ENCODE measurements at regions not wholly inside any gene's neighbourhood (a gene's known extent, or its start where the extent isn't known, plus 50 kb on each side); places are given as distances from the start of the nearest gene placed in this dataset.
"Not testable (repeated sequence)": the region's sequence is repeated elsewhere in the genome, so short reads cannot be mapped to it uniquely, and the experiment has no call there.

DNA sequence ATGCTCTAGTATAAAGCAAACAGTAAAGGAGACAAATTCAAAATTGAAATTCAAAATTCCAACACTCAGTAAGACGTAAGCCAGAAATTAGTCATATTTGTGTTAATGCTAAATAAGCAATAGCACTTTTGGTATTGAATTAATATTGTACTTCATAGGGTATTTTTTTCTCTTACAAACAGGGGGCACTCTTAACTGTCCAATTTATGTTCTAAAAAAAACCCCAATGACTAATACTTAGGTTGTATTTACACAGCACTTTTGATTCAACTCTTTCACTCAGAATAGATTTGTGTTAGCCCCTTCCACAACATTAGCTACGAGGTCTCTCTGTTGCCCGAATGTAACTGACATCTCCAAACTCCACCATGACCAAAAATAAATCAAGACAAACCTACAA is 284.9 kb upstream of the COBL start:
- Mint-ChIP-seq H3K4me3 (no peak overlapping the region), H3K27ac (no peak overlapping the region)

DNA sequence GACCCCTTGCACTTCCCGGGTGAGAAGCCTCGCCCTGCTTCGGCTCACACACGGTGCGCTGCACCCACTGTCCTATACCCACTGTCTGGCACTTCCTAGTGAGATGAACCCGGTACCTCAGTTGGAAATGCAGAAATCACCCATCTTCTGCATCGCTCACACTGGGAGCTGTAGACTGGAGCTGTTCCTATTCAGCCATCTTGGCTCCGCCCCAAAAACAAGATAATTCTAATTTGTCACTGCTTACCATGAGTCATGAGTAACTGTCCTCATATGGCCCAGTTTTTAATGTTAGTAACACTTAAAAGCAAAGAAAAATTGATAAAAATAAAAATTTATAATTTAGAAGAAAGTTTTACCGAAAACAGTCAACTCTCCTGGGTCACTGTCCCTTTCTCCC is 283.3 kb upstream of the COBL start:
- not testable (repeated sequence) for H3K4me1 ChIP-seq; H3K9me3 ChIP-seq (ENCODE audit: low read depth); DNase-seq (ENCODE audit: low spot score); H3K79me2 ChIP-seq (ENCODE audit: low read depth); H3K9ac ChIP-seq; H3K4me2 ChIP-seq; H3K4me1 Mint-ChIP-seq; H3K4me3 Mint-ChIP-seq; H3K27ac Mint-ChIP-seq; H3K36me3 Mint-ChIP-seq; H3K4me3 ChIP-seq; H3K27me3 ChIP-seq; H3K36me3 ChIP-seq; H3K27me3 Mint-ChIP-seq (ENCODE audit: insufficient read depth, low read depth); H4K20me1 ChIP-seq (ENCODE audit: low read depth); H2AFZ ChIP-seq (replicated peaks); H3F3A ChIP-seq (ENCODE audit: low read depth); H3K27ac ChIP-seq
- H3K9me3 Mint-ChIP-seq, result peaks cover 40% of the 10 kb centered on the region

More for the DNA sequence above, 284.9 kb upstream of the COBL start:
- H3K27me3 Mint-ChIP-seq (ENCODE audit: insufficient read depth, low read depth), result no peaks in the 10 kb centered on the region
- Histone ChIP-seq H3K9me3 (ENCODE audit: low read depth) (no peaks in the 10 kb centered on the region), H3K27me3 (no peaks in the 10 kb centered on the region), H3K27ac (no peak overlapping the region), H3K9ac (no peak overlapping the region), H3K4me1 (no peaks in the 10 kb centered on the region), H2AFZ (replicated peaks) (no peak overlapping the region), H3K79me2 (ENCODE audit: low read depth) (no peaks in the 10 kb centered on the region), H3F3A (ENCODE audit: low read depth) (no peaks in the 10 kb centered on the region), H3K4me2 (no peak overlapping the region), H3K36me3 (no peaks in the 10 kb centered on the region), H4K20me1 (ENCODE audit: low read depth) (no peaks in the 10 kb centered on the region), H3K4me3 (no peak overlapping the region)
- no peak for DNase-seq (ENCODE audit: low spot score)
- H3K9me3 Mint-ChIP-seq, result peaks cover 37% of the 10 kb centered on the region
- H3K36me3 Mint-ChIP-seq, result peaks cover 8% of the 10 kb centered on the region
- H3K4me1 Mint-ChIP-seq, result peaks cover 9% of the 10 kb centered on the region
- TF ChIP-seq, protein P1, sequence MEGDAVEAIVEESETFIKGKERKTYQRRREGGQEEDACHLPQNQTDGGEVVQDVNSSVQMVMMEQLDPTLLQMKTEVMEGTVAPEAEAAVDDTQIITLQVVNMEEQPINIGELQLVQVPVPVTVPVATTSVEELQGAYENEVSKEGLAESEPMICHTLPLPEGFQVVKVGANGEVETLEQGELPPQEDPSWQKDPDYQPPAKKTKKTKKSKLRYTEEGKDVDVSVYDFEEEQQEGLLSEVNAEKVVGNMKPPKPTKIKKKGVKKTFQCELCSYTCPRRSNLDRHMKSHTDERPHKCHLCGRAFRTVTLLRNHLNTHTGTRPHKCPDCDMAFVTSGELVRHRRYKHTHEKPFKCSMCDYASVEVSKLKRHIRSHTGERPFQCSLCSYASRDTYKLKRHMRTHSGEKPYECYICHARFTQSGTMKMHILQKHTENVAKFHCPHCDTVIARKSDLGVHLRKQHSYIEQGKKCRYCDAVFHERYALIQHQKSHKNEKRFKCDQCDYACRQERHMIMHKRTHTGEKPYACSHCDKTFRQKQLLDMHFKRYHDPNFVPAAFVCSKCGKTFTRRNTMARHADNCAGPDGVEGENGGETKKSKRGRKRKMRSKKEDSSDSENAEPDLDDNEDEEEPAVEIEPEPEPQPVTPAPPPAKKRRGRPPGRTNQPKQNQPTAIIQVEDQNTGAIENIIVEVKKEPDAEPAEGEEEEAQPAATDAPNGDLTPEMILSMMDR (IDR thresholded peaks at IDR 0.05), result no peak
- TF ChIP-seq EZH2 (IDR thresholded peaks at IDR 0.05) (no peak), EZH2phosphoT487 (IDR thresholded peaks at IDR 0.05) (no peak)

DNA sequence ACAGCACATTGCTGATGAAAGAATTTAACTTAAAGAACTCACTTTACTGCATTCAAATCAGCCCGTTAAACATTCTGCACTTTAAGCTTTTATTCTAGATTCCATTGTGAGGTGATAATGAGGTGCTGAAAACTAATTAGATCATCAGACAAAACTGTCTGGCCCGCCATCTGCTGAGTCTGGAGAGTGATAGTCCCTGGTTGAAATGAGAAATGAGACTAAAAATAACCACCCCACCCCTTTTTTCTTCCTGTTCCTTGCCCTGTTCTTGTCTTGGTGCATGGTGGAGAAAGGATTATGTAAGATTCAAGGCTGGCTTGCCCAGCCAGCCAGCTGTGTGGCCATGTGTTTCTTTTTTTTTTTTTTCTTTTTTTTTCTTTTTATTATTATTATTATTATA is 277.0 kb upstream of the COBL start:
- no peak overlapping the region for H2AFZ ChIP-seq (replicated peaks)
- Mint-ChIP-seq H3K9me3 (peaks cover 28% of the 10 kb centered on the region), H3K27me3 (ENCODE audit: insufficient read depth, low read depth) (no peaks in the 10 kb centered on the region), H3K4me3 (no peak overlapping the region), H3K4me1 (peaks cover 26% of the 10 kb centered on the region), H3K27ac (no peak overlapping the region), H3K36me3 (peaks cover under 1% of the 10 kb centered on the region)
- H3K4me3 ChIP-seq, result no peak overlapping the region
- no peak overlapping the region for H3K9ac ChIP-seq
- H3K27me3 ChIP-seq, result no peaks in the 10 kb centered on the region
- no peak overlapping the region for H3K4me2 ChIP-seq
- no peaks in the 10 kb centered on the region for H3K79me2 ChIP-seq (ENCODE audit: low read depth)
- H3F3A ChIP-seq (ENCODE audit: low read depth), result peaks cover 23% of the 10 kb centered on the region
- no peak for DNase-seq (ENCODE audit: low spot score)
- no peaks in the 10 kb centered on the region for H3K36me3 ChIP-seq
- no peak overlapping the region for H3K27ac ChIP-seq
- TF ChIP-seq EZH2phosphoT487 (IDR thresholded peaks at IDR 0.05) (no peak), EZH2 (IDR thresholded peaks at IDR 0.05) (no peak)
- TF ChIP-seq, protein P1 (IDR thresholded peaks at IDR 0.05), result no peak
- no peaks in the 10 kb centered on the region for H3K9me3 ChIP-seq (ENCODE audit: low read depth)
- H3K4me1 ChIP-seq, result peaks cover 24% of the 10 kb centered on the region
- no peaks in the 10 kb centered on the region for H4K20me1 ChIP-seq (ENCODE audit: low read depth)

DNA sequence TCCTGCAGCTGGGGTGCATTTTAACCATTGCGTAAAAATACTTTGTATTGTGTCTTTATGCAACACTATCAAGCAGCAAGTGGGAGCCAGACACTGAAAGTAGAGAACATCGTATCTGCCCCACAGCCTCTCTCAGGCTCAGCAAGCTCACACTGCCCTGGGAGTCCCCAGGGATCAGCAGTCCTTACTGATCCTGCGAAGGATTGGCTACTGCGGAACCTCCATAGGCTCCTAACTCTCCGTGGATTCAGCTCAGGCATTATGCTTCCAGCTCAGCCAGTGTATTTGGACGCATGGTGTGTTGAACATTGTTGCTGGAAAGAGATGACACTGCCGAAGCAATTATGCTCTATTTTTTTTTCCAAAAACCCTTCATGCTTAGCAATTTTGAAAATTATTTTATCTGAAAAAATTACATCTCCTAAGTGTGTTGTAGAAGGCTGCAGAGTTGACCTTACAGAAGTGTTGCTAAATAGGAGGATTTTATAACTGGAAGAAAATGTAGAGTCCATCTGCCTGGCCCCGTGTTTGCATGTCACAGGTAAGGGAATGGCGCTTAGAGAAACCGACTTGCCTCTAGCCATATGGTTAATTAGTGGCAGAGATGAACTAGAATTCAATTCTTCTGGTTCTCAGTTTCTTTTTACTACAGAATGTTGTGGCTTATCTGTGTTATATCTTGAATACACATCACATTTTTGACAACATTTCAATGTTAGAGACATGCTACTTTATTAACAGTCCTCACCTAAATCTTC is 276.4 kb upstream of the COBL start:
- no peak overlapping the region for H3K9ac ChIP-seq
- Mint-ChIP-seq H3K4me1 (peaks cover 32% of the 10 kb centered on the region), H3K4me3 (no peak overlapping the region), H3K27ac (no peak overlapping the region), H3K27me3 (ENCODE audit: insufficient read depth, low read depth) (no peaks in the 10 kb centered on the region), H3K36me3 (no peaks in the 10 kb centered on the region), H3K9me3 (peaks cover 32% of the 10 kb centered on the region)
- H3K4me1 ChIP-seq, result peaks cover 28% of the 10 kb centered on the region
- no peak overlapping the region for H2AFZ ChIP-seq (replicated peaks)
- H3K4me2 ChIP-seq, result no peak overlapping the region
- H3K4me3 ChIP-seq, result no peak overlapping the region
- H3K9me3 ChIP-seq (ENCODE audit: low read depth), result no peaks in the 10 kb centered on the region
- no peaks in the 10 kb centered on the region for H3K79me2 ChIP-seq (ENCODE audit: low read depth)
- no peak overlapping the region for H3K27ac ChIP-seq
- DNase-seq (ENCODE audit: low spot score), result peak; percentile 37
- H4K20me1 ChIP-seq (ENCODE audit: low read depth), result no peaks in the 10 kb centered on the region
- no peaks in the 10 kb centered on the region for H3K36me3 ChIP-seq
- peaks cover 23% of the 10 kb centered on the region for H3F3A ChIP-seq (ENCODE audit: low read depth)
- H3K27me3 ChIP-seq, result no peaks in the 10 kb centered on the region
- TF ChIP-seq EZH2phosphoT487 (IDR thresholded peaks at IDR 0.05) (no peak), EZH2 (IDR thresholded peaks at IDR 0.05) (no peak)
- TF ChIP-seq, protein P1 (IDR thresholded peaks at IDR 0.05), result no peak

Measured in neural progenitor cell (in vitro differentiated cells).